ENCODE measurements at regions not wholly inside any gene's neighbourhood (a gene's known extent, or its start where the extent isn't known, plus 50 kb on each side); places are given as distances from the start of the nearest gene placed in this dataset.

DNA sequence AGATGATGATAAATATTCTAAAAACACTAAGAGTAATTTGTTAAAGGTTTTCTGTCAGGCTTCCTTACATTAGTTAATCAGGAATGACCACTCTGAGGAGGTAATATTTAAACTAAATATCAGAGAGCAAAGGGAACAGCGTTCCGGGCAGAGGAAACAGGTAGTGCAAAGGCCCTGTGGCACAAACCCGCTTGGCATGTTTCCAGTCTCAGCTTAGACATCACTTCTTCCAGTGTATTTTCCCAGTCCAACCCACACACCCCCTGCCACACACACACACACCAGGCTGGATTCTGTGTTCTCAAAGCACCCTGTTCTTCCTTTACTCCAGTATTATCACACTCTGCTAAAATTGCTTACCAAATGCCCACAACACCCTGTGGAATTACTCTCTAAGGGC lies 247.1 kb downstream of the RPS29 start:
- POLR2A ChIA-PET = no interaction called here
- Mint-ChIP-seq H3K9me3 (no peaks in the 10 kb centered on the region), H3K36me3 (ENCODE audit: low read depth) (no peaks in the 10 kb centered on the region), H3K4me3 (no peak overlapping the region), H3K4me1 (no peaks in the 10 kb centered on the region), H3K27ac (no peak overlapping the region), H3K27me3 (peaks cover 7% of the 10 kb centered on the region)
- TF ChIP-seq, protein P1, sequence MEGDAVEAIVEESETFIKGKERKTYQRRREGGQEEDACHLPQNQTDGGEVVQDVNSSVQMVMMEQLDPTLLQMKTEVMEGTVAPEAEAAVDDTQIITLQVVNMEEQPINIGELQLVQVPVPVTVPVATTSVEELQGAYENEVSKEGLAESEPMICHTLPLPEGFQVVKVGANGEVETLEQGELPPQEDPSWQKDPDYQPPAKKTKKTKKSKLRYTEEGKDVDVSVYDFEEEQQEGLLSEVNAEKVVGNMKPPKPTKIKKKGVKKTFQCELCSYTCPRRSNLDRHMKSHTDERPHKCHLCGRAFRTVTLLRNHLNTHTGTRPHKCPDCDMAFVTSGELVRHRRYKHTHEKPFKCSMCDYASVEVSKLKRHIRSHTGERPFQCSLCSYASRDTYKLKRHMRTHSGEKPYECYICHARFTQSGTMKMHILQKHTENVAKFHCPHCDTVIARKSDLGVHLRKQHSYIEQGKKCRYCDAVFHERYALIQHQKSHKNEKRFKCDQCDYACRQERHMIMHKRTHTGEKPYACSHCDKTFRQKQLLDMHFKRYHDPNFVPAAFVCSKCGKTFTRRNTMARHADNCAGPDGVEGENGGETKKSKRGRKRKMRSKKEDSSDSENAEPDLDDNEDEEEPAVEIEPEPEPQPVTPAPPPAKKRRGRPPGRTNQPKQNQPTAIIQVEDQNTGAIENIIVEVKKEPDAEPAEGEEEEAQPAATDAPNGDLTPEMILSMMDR (IDR thresholded peaks at IDR 0.05) = no peak
- ATAC-seq (ENCODE audit: low read depth) (no peak), DNase-seq (no peak)
- intact Hi-C loops (cut with micrococcal nuclease) = no loop called here
- CTCF ChIA-PET = no interaction called here

DNA sequence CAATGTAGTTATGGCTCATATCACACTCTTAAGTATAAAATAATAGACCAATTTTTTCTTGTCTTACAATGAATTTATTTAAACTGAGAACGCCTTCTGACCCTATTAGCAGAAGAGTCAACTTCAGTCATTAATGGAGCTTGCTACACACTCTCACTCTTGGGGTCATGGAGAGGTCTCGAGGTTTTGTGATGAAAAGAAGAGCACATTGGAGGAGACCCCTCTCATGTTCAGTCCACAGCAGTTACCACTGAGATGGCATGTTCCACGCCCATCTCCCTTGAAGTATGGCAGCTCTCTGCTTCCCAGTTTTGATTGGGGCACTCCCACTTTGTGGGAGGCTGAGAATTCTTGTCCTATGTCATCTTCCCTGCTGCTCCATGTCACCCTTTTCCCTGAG lies 266.4 kb downstream of the RPS29 start:
- Mint-ChIP-seq H3K4me3 (no peak overlapping the region), H3K9me3 (no peaks in the 10 kb centered on the region), H3K27ac (no peak overlapping the region), H3K27me3 (peaks cover 8% of the 10 kb centered on the region), H3K36me3 (ENCODE audit: low read depth) (no peaks in the 10 kb centered on the region), H3K4me1 (no peaks in the 10 kb centered on the region)
- DNase-seq (no peak), ATAC-seq (ENCODE audit: low read depth) (no peak)
- ChIA-PET CTCF (no interaction called here), POLR2A (no interaction called here)
- TF ChIP-seq, protein P1 (IDR thresholded peaks at IDR 0.05) = no peak
- intact Hi-C loops (cut with micrococcal nuclease) = no loop called here

DNA sequence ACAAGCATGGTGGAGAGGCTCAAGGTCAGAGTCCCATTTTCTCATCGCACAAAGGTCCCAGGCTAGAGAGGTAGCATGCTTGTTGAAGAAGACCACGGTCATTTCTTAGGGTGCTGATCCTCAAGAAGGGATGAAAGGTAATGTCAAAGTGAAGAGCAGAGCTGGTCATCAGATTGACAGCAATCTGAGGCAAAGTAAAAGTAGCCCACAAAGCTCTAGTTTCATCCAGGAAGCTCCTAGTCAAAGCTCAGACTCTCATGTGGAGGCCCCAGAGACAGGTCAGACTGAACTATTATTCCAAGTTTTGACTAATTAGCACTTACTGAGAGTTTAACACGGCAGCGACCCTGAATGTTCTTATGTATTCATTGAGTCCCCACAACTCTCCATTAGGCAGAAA lies 270.6 kb downstream of the RPS29 start:
- intact Hi-C loops (cut with micrococcal nuclease) = no loop called here
- ATAC-seq (ENCODE audit: low read depth) (no peak), DNase-seq (no peak)
- TF ChIP-seq, protein P1 (IDR thresholded peaks at IDR 0.05) = no peak
- CTCF ChIA-PET = no interaction called here
- Mint-ChIP-seq H3K27ac (no peak overlapping the region), H3K4me1 (no peaks in the 10 kb centered on the region), H3K9me3 (no peaks in the 10 kb centered on the region), H3K4me3 (no peak overlapping the region), H3K36me3 (ENCODE audit: low read depth) (no peaks in the 10 kb centered on the region), H3K27me3 (peaks cover 5% of the 10 kb centered on the region)
- POLR2A ChIA-PET = no interaction called here

DNA sequence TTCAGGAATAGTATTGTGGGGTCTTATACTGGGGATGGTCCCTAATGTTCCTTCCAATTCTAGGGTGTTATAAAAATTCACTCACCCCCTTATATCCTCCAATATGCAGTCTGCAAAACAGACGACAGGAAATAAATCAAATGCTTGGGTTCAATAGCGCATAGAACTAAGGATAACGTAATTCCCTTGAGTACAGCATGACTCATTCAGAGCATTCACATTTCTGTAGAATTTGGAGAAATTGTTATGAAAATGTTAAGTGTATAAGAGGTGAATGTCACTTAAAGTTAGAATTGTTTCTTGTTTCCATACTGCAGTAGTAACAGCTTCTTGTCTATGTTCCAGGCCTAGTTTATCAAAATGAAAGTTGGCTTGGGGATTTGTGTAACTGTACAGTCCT lies 271.4 kb downstream of the RPS29 start:
- Mint-ChIP-seq H3K4me3 (no peak overlapping the region), H3K9me3 (no peaks in the 10 kb centered on the region), H3K4me1 (no peaks in the 10 kb centered on the region), H3K27ac (no peak overlapping the region), H3K36me3 (ENCODE audit: low read depth) (no peaks in the 10 kb centered on the region), H3K27me3 (peaks cover 2% of the 10 kb centered on the region)
- DNase-seq (no peak), ATAC-seq (ENCODE audit: low read depth) (no peak)
- ChIA-PET POLR2A (no interaction called here), CTCF (interaction anchor here (1.2 kb wide), 1 partner anchor 9 kb away, joined by 4 read pairs; no protein-coding TSS in a partner anchor)
- intact Hi-C loops (cut with micrococcal nuclease) = no loop called here
- TF ChIP-seq, protein P1 (IDR thresholded peaks at IDR 0.05) = no peak

DNA sequence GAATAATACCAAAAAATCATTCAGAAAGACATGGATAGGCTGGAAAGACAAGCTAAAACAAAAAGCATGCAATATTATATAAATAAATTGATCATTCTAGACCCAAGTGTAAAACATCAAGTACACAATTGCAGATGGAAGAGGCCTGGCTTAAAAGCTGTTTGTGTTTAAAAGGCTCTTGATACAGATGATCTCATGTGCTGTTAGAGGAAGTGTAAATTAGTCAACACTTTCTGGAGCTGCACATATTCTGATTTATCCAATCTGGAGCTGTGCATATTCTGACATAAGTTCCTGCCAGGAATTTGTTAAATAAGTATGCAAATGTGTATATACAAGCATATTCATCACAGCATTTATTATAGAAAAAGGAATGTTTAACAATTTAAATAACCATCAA lies 273.1 kb downstream of the RPS29 start:
- TF ChIP-seq, protein P1 (IDR thresholded peaks at IDR 0.05) = no peak
- no peak overlapping the region for H3K27ac Mint-ChIP-seq
- no peak for DNase-seq
- no peak overlapping the region for H3K4me3 Mint-ChIP-seq
- intact Hi-C loops (cut with micrococcal nuclease) = no loop called here
- POLR2A ChIA-PET = no interaction called here
- H3K4me1 Mint-ChIP-seq = no peaks in the 10 kb centered on the region
- no peaks in the 10 kb centered on the region for H3K36me3 Mint-ChIP-seq (ENCODE audit: low read depth)
- no peaks in the 10 kb centered on the region for H3K9me3 Mint-ChIP-seq
- no peak for ATAC-seq (ENCODE audit: low read depth)
- CTCF ChIA-PET = no interaction called here
- H3K27me3 Mint-ChIP-seq = no peaks in the 10 kb centered on the region
